ENCODE measurements at regions not wholly inside any gene's neighbourhood (a gene's known extent, or its start where the extent isn't known, plus 50 kb on each side); places are given as distances from the start of the nearest gene placed in this dataset.
A peak's percentile ranks its signal among the peaks of the same experiment; 100 is the strongest.

GRCh38 chr12:30019366-30020140 is 235.8 kb upstream of the TMTC1 start:
- peak; percentile 15 for DNase-seq

- peak; percentile 19 for DNase-seq
Measured at GRCh38 chr12:30016540-30017055, 232.9 kb upstream of the TMTC1 start.

- DNase-seq, result no peak
Measured at GRCh38 chr12:30015631-30016337, 232.0 kb upstream of the TMTC1 start.

- no peak for DNase-seq
Measured at GRCh38 chr12:30014991-30015390, 231.2 kb upstream of the TMTC1 start.

- no peak for DNase-seq
Measured at GRCh38 chr12:30012816-30013450, 229.2 kb upstream of the TMTC1 start.

- no peak for DNase-seq
Measured at GRCh38 chr12:30010071-30011052, 226.6 kb upstream of the TMTC1 start.

- no peak for DNase-seq
Measured at GRCh38 chr12:30006021-30006420, 222.3 kb upstream of the TMTC1 start.

GRCh38 chr12:30003321-30003720 is 219.6 kb upstream of the TMTC1 start:
- DNase-seq, result no peak

- DNase-seq, result no peak
Measured at GRCh38 chr12:30002677-30003076, 218.9 kb upstream of the TMTC1 start.

GRCh38 chr12:30000401-30000800 is 216.7 kb upstream of the TMTC1 start:
- no peak for DNase-seq

- no peak for DNase-seq
Measured at GRCh38 chr12:29996993-29997392, 213.3 kb upstream of the TMTC1 start.

- DNase-seq, result no peak
Measured at GRCh38 chr12:29992366-29992765, 208.6 kb upstream of the TMTC1 start.

- DNase-seq, result no peak
Measured at GRCh38 chr12:29991924-29992323, 208.2 kb upstream of the TMTC1 start.

GRCh38 chr12:29990971-29991370 is 207.2 kb upstream of the TMTC1 start:
- DNase-seq, result no peak

- no peak for DNase-seq
Measured at GRCh38 chr12:29983851-29984250, 200.1 kb upstream of the TMTC1 start.

- DNase-seq, result no peak
Measured at GRCh38 chr12:29980304-29980703, 196.6 kb upstream of the TMTC1 start.

- DNase-seq, result no peak
Measured at GRCh38 chr12:29971446-29971845, 187.7 kb upstream of the TMTC1 start.

GRCh38 chr12:29970501-29970900 is 186.8 kb upstream of the TMTC1 start:
- DNase-seq, result no peak

GRCh38 chr12:29962276-29963035 is 178.7 kb upstream of the TMTC1 start:
- DNase-seq, result no peak

GRCh38 chr12:29961231-29961630 is 177.5 kb upstream of the TMTC1 start:
- DNase-seq, result no peak

GRCh38 chr12:29960122-29960521 is 176.4 kb upstream of the TMTC1 start:
- DNase-seq, result no peak
